CD4-positive, alpha-beta T cell (primary cell): ENCODE measurements at regions not wholly inside any gene's neighbourhood (a gene's known extent, or its start where the extent isn't known, plus 50 kb on each side); places are given as distances from the start of the nearest gene placed in this dataset.

Experiments
- ATAC-seq: fragments of 200-7000 bp; cut with Tn5 transposase; one replicate; pipeline ENCODE4 v1.10.0; 2022; ENCODE audit warnings: mild to moderate bottlenecking; ENCODE audit not compliant: poor library complexity
- CTCF ChIA-PET: fragments of 350-600 bp; sonication (Branson Sonifier 250); formaldehyde crosslinking; loops from one replicate; lab custom pipeline; 2021; ENCODE audit warnings: antibody characterized with exemption, inconsistent platforms; lab: Charles Lee
- POLR2A ChIA-PET: fragments of 350-600 bp; sonication (Branson Sonifier 250); formaldehyde crosslinking; loops from one replicate; lab custom pipeline; 2021; ENCODE audit warnings: antibody characterized with exemption, inconsistent platforms; lab: Charles Lee
- DNase-seq, 14 experiments: peaks; one replicate each; pipeline ENCODE4 v3.0.0-alpha.2; 2013 to 2020; ENCODE audit warnings: mixed read lengths in 2 of 14
- H3K27ac ChIP-seq, 2 donors: one replicate each; pipeline versions ENCODE4 v1.5.1 to v1.7.0; 2013; ENCODE audit warnings: low read length in 2 of 2, low read depth in 1 of 2, mild to moderate bottlenecking in 1 of 2
- H3K27me3 ChIP-seq, 2 experiments: 1 replicate in 1 of 2; 2 replicates in 1 of 2; pipeline versions ENCODE4 v1.6.1 to v1.7.0; 2013; ENCODE audit warnings: low read length in 2 of 2, control low read depth in 1 of 2, mild to moderate bottlenecking in 1 of 2, moderate library complexity in 1 of 2; ENCODE audit not compliant: insufficient read depth in 2 of 2, control insufficient read depth in 1 of 2
- H3K36me3 ChIP-seq: one replicate; pipeline ENCODE4 v1.6.1; 2013; ENCODE audit warnings: low read length, control low read depth; ENCODE audit not compliant: insufficient read depth
- H3K4me1 ChIP-seq: one replicate; pipeline ENCODE4 v1.6.1; 2013; ENCODE audit warnings: low read length, control low read depth; ENCODE audit not compliant: insufficient read depth
- H3K4me3 ChIP-seq: one replicate; pipeline ENCODE4 v1.5.1; 2013; ENCODE audit warnings: mild to moderate bottlenecking, low read length, moderate library complexity
- H3K9me3 ChIP-seq, 2 experiments: 1 replicate in 1 of 2; 2 replicates in 1 of 2; pipeline versions ENCODE4 v1.6.1 to v1.7.0; 2013; ENCODE audit warnings: low read length in 2 of 2, mild to moderate bottlenecking in 2 of 2, control low read depth in 1 of 2, moderate library complexity in 1 of 2; ENCODE audit not compliant: control insufficient read depth in 1 of 2, insufficient read depth in 1 of 2
- H3K27ac Mint-ChIP-seq: one replicate; pipeline ENCODE4 v1.8.0; 2020; ENCODE audit warnings: mixed read lengths
- H3K27me3 Mint-ChIP-seq: one replicate; pipeline ENCODE4 v1.8.0; 2021; ENCODE audit warnings: mixed read lengths
- H3K36me3 Mint-ChIP-seq: one replicate; pipeline ENCODE4 v1.8.0; 2021; ENCODE audit warnings: low read depth, mixed read lengths
- H3K4me1 Mint-ChIP-seq: one replicate; pipeline ENCODE4 v1.8.0; 2021; ENCODE audit warnings: low read depth, mixed read lengths
- H3K4me3 Mint-ChIP-seq: one replicate; pipeline ENCODE4 v1.8.0; 2020; ENCODE audit warnings: mild to moderate bottlenecking, mixed read lengths
- H3K9me3 Mint-ChIP-seq: one replicate; pipeline ENCODE4 v1.8.0; 2020; ENCODE audit warnings: mixed read lengths
- intact Hi-C, 2 experiments: fragments of 100-400 bp; cut with DNase I in 1 of 2; cut with micrococcal nuclease in 1 of 2; formaldehyde crosslinking; loops; one replicate each; pipeline versions ENCODE4 v1.15.1 to v1.9.0; 2023 to 2025; cut with DNase I, micrococcal nuclease
- TF ChIP-seq, protein P1 (sequence below): fragments of 200-600 bp; IDR thresholded peaks from one replicate; pipeline ENCODE4 v1.8.0; 2022; ENCODE audit warnings: antibody characterized with exemption, mild to moderate bottlenecking

DNA sequence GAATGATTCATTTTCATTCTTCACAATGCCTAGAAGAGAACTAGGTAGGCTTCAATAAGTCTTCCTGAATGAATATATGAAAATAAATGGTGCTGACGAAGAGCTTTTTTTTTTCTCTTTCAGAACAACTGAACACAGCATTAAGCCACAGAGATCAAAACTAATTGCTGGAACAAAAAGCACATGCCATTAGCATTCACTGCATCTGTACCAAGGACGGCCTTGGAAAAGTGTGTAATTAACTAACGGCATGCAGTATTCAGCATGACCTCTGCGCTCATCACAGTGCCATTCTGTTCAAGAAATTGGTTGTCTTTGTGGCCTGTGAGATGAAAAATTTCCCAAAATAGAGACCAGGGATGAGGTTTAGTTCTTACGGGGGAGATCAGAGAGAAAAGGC, 99.3 kb downstream of the NUDT12 start:
- no peaks in the 10 kb centered on the region for H3K36me3 Mint-ChIP-seq
- Histone ChIP-seq H3K9me3 (no peaks in the 10 kb centered on the region), H3K36me3 (no peaks in the 10 kb centered on the region), H3K27ac (no peak overlapping the region), H3K4me3 (no peak overlapping the region), H3K27me3 (no peaks in the 10 kb centered on the region), H3K4me1 (no peaks in the 10 kb centered on the region)
- POLR2A ChIA-PET = no interaction called here
- intact Hi-C loops = no loop called here
- DNase-seq = no peak
- TF ChIP-seq, protein P1, sequence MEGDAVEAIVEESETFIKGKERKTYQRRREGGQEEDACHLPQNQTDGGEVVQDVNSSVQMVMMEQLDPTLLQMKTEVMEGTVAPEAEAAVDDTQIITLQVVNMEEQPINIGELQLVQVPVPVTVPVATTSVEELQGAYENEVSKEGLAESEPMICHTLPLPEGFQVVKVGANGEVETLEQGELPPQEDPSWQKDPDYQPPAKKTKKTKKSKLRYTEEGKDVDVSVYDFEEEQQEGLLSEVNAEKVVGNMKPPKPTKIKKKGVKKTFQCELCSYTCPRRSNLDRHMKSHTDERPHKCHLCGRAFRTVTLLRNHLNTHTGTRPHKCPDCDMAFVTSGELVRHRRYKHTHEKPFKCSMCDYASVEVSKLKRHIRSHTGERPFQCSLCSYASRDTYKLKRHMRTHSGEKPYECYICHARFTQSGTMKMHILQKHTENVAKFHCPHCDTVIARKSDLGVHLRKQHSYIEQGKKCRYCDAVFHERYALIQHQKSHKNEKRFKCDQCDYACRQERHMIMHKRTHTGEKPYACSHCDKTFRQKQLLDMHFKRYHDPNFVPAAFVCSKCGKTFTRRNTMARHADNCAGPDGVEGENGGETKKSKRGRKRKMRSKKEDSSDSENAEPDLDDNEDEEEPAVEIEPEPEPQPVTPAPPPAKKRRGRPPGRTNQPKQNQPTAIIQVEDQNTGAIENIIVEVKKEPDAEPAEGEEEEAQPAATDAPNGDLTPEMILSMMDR = no peak
- H3K27me3 Mint-ChIP-seq = peaks cover 8% of the 10 kb centered on the region
- ATAC-seq = no peak
- H3K9me3 Mint-ChIP-seq = no peaks in the 10 kb centered on the region
- CTCF ChIA-PET = no interaction called here
- H3K27ac Mint-ChIP-seq = no peak overlapping the region
- H3K4me1 Mint-ChIP-seq = no peaks in the 10 kb centered on the region
- H3K4me3 Mint-ChIP-seq = no peak overlapping the region

DNA sequence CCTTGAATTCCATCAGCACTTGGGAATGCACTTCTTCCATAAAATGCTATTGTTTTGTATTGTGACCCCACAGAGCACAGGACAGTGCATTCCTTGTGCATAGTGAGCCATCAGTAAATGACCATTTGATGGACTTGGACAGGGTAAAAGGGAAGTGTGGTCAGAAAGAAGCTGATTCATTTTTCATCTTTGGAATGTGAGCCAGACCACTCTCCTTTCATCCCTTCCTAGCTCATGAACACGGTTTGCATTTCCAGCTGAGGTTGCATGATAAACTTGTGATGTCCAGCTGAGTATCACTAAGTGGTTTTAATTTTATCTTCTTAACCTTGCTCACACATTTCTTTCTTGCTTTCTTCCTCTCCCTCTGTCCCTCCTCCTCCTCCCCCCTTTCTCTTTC, 101.3 kb downstream of the NUDT12 start:
- Histone ChIP-seq H3K4me3 (no peak overlapping the region), H3K27me3 (no peaks in the 10 kb centered on the region), H3K4me1 (no peaks in the 10 kb centered on the region), H3K36me3 (no peaks in the 10 kb centered on the region), H3K9me3 (no peaks in the 10 kb centered on the region), H3K27ac (no peak overlapping the region)
- ATAC-seq (no peak), DNase-seq (no peak)
- Mint-ChIP-seq H3K4me1 (no peaks in the 10 kb centered on the region), H3K36me3 (no peaks in the 10 kb centered on the region), H3K9me3 (no peaks in the 10 kb centered on the region), H3K27ac (no peak overlapping the region), H3K27me3 (peaks cover 13% of the 10 kb centered on the region), H3K4me3 (no peak overlapping the region)
- POLR2A ChIA-PET = no interaction called here
- CTCF ChIA-PET = no interaction called here
- TF ChIP-seq, protein P1 = no peak
- intact Hi-C loops = no loop called here

DNA sequence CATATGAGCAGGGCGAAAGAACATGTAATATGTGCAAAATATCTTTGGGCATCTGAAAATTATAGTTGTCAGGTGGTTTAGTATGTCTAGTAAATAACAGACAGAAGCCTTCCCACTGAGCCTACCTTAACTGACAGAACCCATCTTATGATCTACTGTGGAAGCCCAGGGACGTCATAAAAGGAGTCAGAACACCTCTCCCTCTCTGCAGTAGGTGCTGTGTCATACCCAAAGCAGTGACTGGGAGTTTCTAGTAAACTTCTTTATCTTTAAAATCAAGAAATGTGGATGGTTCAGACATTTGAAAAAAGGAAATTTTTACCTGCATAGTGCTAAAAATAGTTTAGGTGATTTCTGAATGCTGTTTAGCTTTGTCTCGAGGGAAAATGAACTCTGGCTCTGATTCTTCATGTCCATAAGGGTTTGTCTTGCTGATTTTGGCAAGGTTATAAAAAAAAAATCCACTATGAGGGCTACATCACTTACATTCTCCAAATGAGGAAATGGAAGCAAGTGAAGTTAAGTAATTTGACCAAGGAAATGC, 104.0 kb downstream of the NUDT12 start:
- intact Hi-C loops = no loop called here
- no peak for DNase-seq
- H3K27me3 ChIP-seq = no peaks in the 10 kb centered on the region
- no peak overlapping the region for H3K27ac ChIP-seq
- CTCF ChIA-PET = no interaction called here
- H3K4me3 ChIP-seq = no peak overlapping the region
- Mint-ChIP-seq H3K27ac (no peak overlapping the region), H3K4me1 (no peaks in the 10 kb centered on the region), H3K9me3 (no peaks in the 10 kb centered on the region), H3K27me3 (peaks cover 14% of the 10 kb centered on the region), H3K4me3 (no peak overlapping the region), H3K36me3 (no peaks in the 10 kb centered on the region)
- no peaks in the 10 kb centered on the region for H3K36me3 ChIP-seq
- ATAC-seq = no peak
- POLR2A ChIA-PET = no interaction called here
- H3K4me1 ChIP-seq = no peaks in the 10 kb centered on the region
- no peaks in the 10 kb centered on the region for H3K9me3 ChIP-seq
- TF ChIP-seq, protein P1 = no peak
